Mucosa of descending colon (tissue), 3 donors: ENCODE measurements at regions not wholly inside any gene's neighbourhood (a gene's known extent, or its start where the extent isn't known, plus 50 kb on each side); places are given as distances from the start of the nearest gene placed in this dataset.
A peak's percentile ranks its signal among the peaks of the same experiment; 100 is the strongest.

Experiments
- ATAC-seq: fragments of 200-7000 bp; cut with Tn5 transposase; one replicate; pipeline ENCODE4 v1.9.1; 2020; ENCODE audit warnings: mild to moderate bottlenecking, moderate library complexity
- DNase-seq, 3 donors: peaks; one replicate each; pipeline ENCODE4 v3.0.0-alpha.2; 2020
- H3K36me3 ChIP-seq: fragments of 200-600 bp; one replicate; pipeline ENCODE4 v1.8.0; 2021; ENCODE audit warnings: low read depth, mild to moderate bottlenecking
- H3K4me1 ChIP-seq: fragments of 200-600 bp; one replicate; pipeline ENCODE4 v1.8.0; 2021; ENCODE audit warnings: low read depth, mild to moderate bottlenecking
- H3K4me3 ChIP-seq: fragments of 200-600 bp; one replicate; pipeline ENCODE4 v1.8.0; 2021; ENCODE audit warnings: mild to moderate bottlenecking
- H3K9me3 ChIP-seq: fragments of 200-600 bp; one replicate; pipeline ENCODE4 v1.8.0; 2021; ENCODE audit warnings: mild to moderate bottlenecking
- CTCF ChIP-seq: fragments of 200-600 bp; IDR thresholded peaks from one replicate; pipeline ENCODE4 v1.8.0; 2022; ENCODE audit warnings: antibody characterized with exemption, mild to moderate bottlenecking
- intact Hi-C, 2 donors: fragments of 100-400 bp; cut with DNase I in 1 of 2; cut with micrococcal nuclease in 1 of 2; formaldehyde crosslinking; loops; one replicate each; pipeline versions ENCODE4 v1.11.0 to v1.11.1; 2022; cut with DNase I, micrococcal nuclease
- donor health status: DM: no; HTN: no; CAD: no; lungs with moderate emphysema.
- donor health status: DM: no; HTN: no; CAD: no.
- donor health status: DM: no; HTN: yes; CAD: no.

GRCh38 chr20:1824181-1824580, 71.0 kb upstream of the SIRPA start:
- Histone ChIP-seq H3K4me1 (no peaks in the 10 kb centered on the region), H3K36me3 (no peaks in the 10 kb centered on the region), H3K9me3 (peaks cover 4% of the 10 kb centered on the region), H3K4me3 (no peak overlapping the region)
- no peak for TF ChIP-seq CTCF
- DNase-seq (no peak), ATAC-seq (no peak)
- intact Hi-C loops: no loop called here

- peaks cover 4% of the 10 kb centered on the region for H3K9me3 ChIP-seq
- H3K4me1 ChIP-seq: no peaks in the 10 kb centered on the region
- intact Hi-C loops: no loop called here
- ATAC-seq: no peak
- no peak for TF ChIP-seq CTCF
- no peak overlapping the region for H3K4me3 ChIP-seq
- no peaks in the 10 kb centered on the region for H3K36me3 ChIP-seq
- DNase-seq: no peak
Measured at GRCh38 chr20:1823450-1823844, 71.8 kb upstream of the SIRPA start.

- peaks cover 4% of the 10 kb centered on the region for H3K9me3 ChIP-seq
- DNase-seq (no peak), ATAC-seq (no peak)
- intact Hi-C loops: no loop called here
- TF ChIP-seq CTCF: no peak
- H3K4me1 ChIP-seq: no peaks in the 10 kb centered on the region
- no peak overlapping the region for H3K4me3 ChIP-seq
- no peaks in the 10 kb centered on the region for H3K36me3 ChIP-seq
Measured at GRCh38 chr20:1822564-1823449, 72.4 kb upstream of the SIRPA start.

GRCh38 chr20:1820138-1821079, 74.8 kb upstream of the SIRPA start:
- intact Hi-C loops: no loop called here
- Histone ChIP-seq H3K4me1 (no peaks in the 10 kb centered on the region), H3K36me3 (no peaks in the 10 kb centered on the region), H3K9me3 (peaks cover 4% of the 10 kb centered on the region), H3K4me3 (no peak overlapping the region)
- no peak for TF ChIP-seq CTCF
- DNase-seq (no peak), ATAC-seq (peak; percentile 63)

GRCh38 chr20:1819311-1820137, 75.7 kb upstream of the SIRPA start:
- Histone ChIP-seq H3K4me3 (no peak overlapping the region), H3K9me3 (peaks cover 4% of the 10 kb centered on the region), H3K4me1 (no peaks in the 10 kb centered on the region), H3K36me3 (no peaks in the 10 kb centered on the region)
- ATAC-seq (peak; percentile 28), DNase-seq (no peak)
- TF ChIP-seq CTCF: no peak
- intact Hi-C loops: no loop called here
